GM19438 (cell line): ENCODE measurements at regions not wholly inside any gene's neighbourhood (a gene's known extent, or its start where the extent isn't known, plus 50 kb on each side); places are given as distances from the start of the nearest gene placed in this dataset.
"Not testable (repeated sequence)": the region's sequence is repeated elsewhere in the genome, so short reads cannot be mapped to it uniquely, and the experiment has no call there.

ENCODE experiments used
- ATAC-seq: cut with Tn5 transposase; IDR thresholded peaks from one replicate; pipeline ENCODE4 v1.9.1; 2021; ENCODE audit warnings: low read depth; ENCODE audit not compliant: unreplicated experiment

DNA sequence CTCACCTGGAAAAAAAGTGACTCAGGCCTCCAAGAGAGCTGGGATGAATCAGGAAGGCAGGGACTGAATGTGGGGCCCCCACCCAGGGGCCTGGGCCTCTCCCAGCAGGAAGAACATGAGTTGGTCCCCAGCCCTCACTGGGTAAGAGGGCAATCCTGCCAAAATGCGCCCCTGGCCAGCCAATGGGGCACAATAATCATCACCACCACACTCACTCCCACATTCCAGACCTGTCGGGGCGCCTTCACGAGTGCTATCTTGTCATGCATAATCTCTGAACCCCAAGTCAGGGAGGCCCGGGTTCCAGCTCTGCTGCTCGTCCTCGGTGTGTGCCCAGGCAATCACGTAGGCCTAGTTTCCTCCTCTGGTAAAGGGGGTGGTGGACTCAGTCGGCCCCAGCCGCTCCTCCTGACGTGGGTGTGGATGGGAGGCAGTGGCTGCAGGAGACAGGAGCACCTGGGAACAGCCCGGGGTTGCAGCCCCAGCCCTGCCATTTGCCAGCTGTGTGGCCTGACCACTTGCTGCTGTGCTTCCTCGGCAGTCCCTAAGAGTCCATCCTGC is 115.1 kb downstream of the CYP26B1 start:
- no peak for ATAC-seq

DNA sequence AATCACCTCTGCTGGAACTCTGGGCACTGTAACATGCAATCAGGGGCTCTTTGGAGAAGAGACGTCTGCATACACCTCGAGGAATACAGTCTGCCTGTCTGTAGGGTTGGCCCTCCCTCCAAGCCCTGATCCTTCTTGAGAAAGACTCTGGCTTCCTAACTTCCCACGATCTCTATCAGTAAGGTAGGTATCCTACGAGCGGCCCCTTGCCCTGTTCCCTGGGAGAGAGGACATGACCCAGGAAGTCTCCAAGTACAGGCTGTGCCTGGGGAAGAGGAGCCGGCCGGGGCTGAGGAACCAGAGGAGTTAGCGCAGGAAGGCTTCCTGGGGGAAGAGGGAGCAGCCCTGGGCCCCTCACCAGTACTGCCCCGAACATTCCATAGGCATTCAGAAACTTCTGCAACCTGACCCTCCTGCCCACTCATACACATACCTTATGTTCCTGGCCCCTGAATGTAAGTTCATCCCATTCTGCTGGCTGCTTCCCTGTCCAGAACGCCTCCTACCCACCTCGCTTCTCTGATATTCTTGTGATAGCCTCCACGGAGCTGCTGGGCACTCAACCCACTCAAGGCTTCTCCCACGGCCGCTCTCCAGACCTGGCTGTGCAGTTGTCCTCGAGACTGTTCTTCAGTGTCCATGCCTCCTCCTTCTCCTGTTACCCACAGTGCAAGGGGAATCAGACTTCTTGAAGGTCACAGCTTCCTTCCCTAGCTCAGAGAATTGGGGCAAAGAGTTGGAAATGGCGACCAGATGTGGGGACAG is 116.1 kb downstream of the CYP26B1 start:
- no peak for ATAC-seq

DNA sequence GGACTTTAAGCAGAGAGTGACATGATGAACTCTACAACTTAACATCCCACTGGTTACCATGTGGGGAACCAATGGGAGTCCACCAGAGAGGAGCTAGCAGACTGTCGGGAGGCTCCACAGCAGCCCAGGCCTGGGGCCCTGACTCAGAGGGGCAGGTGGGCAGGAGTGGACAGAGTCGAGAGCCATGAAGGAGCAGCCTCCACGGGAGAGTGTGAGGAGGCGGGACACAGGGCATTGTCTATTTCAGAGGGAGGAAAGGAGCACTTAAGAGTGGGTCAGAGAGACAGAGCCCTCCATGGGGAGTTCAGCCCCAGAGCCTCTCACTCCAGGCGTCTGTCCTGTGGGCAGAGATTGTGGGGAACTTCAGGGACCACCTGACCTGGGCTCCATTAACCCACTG is 118.7 kb downstream of the CYP26B1 start:
- no peak for ATAC-seq

DNA sequence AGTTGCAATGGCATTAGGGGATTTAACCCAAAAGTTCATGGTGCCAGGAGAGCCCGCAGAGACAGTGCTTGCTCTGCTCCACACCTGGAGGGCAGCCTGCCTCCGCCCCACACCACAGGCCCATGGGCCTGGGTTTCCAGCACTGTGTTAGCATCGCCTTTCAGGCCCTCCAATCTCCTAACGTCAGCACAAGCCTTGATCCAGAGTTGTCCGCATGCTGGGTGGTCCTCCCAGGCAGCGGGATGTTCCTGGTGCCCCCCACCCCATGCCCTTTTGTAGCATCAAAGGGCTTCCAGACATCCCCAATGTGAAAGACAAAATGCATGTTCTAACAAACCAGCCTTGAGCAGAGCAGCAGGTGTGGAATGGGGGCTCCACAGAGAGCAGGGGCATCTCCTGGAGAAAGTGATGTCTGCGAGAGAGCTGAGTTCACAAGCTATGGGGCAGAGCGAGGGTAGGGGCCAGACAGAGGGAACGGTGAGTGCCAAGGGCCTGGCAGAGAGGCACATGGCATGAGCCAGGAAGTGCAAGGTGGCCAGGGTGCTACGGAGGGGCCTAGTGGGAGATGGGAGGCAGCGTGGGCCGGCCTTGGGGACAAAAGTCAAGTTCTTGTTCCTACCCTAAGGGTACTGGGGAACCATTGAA is 119.2 kb downstream of the CYP26B1 start:
- no peak for ATAC-seq

DNA sequence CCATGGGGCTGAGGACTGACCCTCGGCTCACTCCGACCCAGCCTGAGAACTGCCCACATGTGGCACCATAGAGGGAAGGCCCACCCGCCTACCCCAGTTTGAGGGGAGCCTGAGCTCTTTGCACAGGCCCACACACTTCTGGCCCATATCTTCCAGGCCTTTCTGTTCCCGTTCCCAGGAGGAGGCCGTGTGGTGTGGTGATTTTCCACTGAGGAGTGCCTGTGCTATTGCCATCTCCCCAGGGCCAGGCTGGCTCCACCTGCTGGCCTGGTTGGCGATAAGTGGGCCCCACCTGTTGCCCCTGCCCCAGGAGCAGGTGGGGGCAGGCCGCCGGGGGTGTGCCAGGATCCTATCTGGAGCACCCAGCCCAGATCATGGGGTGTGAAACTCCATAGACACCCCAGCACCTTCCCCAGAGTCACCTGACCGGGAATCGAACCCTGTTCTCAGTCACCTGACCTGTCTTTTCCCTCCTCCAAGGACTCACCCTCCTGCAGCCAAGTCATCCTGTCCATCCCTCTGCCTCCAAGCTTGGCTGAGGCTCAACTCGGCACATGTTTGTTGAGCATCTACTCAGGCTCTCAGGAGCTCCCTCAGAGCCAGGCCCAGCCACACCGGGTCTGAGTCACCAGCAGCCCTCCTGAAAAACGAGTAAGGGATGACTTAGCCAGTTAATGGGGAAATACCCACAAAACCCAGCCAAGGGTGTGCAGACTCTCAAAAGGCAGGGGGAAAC is 120.1 kb downstream of the CYP26B1 start:
- ATAC-seq: no peak

DNA sequence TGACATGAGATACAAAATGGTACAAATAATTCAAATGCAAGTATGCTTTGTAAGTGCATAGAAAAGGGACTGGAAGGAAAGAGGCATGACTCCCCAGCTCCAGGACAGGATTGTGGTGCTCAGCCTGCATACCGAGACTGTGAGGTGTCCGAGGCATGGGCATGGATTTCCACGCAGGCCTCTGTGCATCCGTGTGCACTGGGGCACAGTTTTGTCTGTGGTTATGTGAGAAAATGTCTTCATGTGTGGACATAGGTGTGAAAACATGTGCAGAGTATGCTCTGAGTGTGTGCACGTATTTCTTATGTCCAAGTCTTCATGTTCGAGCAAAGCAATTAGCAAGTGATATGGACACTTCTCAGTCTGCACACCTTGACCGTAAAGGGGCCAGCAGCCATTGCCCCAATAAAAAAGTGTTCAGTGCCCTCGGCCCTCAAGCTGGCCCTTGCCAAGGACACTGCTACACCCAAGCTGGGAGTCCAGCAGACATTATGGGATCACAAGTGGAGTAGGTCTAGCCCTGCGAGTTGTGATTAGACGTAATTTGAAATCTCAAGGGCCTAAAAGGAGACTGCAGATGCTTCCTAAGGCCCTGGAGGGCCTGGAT is 120.7 kb downstream of the CYP26B1 start:
- no peak for ATAC-seq

DNA sequence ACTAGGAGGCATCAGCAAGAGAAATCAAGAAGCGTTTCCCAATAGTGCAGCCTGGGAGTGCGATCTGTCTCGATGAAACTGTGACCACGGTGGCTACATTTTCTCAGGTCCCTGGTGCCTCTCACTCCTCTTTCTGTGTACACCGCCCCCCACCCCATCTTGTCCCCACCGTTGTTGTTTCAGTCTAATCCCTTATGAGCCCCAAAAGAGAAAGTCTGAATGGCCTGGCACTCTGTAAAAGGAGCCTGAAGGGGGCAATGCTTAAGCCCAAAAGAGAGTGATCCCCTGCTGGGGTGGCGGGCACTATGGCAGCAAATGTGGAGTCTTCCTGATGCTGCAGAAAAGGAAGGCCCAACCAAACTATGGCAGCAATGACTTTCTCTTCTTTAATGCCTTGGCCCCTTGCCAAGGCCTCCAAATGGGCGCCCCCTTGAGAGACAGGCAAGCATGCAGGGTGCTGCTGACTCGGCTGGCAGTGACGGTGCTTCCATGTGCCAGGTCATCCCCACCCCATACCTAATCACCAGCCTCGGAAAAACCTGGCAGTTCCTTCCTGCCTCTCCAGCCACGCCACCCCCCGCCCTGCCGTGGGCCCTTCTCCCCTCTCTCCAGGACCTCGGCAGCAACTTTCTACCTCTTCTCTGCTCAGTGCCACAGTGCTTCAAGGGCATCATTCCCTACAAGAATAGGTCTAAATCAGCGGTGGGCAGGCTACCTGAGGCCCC is 123.0 kb downstream of the CYP26B1 start:
- ATAC-seq: no peak

DNA sequence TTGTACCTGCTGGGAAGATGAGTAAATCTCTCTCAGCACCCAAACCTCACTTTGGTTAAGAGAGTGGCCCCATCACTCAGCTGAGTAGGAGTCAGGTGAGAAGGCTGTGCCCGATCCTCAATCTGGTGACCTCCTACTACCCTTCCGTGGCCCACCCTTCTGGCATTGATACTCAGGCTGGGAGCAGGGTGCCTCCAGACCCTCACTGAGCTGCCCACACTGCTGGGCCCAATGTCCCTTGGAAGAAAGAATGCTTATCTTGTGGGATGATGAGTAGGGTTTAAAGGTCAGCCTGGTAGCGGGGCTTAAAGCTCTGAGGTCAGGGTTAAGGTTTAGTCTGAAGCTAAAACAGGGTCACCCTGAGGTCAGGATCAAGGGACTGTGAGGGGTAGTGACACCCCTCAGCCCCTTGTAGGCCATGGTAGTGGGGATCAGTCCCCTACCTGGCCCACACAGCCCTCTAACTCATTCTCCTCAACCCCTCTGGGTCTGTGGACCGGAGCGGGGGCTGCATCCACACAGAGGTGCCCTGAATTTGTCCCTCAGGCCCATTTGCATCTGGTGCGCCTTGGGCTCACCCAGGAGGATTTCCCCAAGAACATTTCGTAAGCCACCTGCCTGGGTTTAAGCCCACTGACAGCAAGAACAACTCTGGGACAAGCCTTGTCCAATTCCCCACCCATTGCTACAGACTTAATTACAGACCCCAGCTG is 123.8 kb downstream of the CYP26B1 start:
- no peak for ATAC-seq

DNA sequence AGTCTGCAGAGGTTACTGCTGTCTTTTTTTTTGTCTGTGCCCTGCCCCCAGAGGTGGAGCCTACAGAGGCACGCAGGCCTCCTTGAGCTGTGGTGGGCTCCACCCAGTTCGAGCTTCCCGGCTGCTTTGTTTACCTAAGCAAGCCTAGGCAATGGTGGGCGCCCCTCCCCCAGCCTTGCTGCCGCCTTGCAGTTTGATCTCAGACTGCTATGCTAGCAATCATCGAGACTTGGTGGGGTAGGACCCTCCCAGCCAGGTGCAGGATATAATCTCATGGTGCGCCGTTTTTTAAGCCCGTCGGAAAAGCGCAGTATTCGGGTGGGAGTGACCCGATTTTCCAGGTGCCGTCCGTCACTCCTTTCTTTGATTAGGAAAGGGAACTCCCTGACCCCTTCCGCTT is 126.3 kb downstream of the CYP26B1 start:
- ATAC-seq: not testable (repeated sequence)

DNA sequence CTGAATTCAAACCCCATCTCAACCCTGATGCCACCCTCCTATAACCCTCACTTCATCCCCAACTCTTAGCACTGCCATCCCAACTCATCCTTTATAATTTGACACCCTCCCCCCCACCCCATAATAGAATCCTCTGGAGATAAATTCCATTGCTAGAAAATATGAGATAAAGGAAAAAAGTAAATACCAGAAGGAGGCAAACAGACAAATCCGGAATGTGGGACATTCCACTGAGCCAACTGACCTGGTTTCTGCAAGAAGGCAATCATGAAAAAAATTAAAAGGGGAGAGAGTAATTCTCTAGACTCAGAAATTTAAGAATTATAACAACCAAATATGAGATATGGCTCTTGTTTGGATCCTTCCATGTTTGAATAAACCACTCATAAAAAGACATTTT is 132.4 kb downstream of the CYP26B1 start:
- ATAC-seq: no peak

DNA sequence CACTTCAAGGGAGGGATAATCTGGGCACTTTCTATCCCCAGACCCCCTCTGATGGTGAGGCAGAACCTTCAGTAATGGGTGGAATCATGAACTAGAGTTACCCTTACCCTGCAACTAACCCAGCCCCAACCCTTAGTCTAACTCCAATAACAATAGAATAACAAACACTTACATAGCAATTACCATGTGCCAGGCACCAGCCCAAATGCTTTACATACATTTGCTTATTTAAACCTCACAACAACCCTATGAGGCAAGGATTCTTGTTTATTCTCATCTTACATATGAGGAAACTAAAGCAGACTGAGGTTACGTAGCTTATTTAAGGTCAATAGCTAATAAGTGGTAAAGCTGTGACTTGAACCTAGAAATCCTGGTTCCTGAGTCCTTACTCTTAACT is 132.8 kb downstream of the CYP26B1 start:
- ATAC-seq: no peak

DNA sequence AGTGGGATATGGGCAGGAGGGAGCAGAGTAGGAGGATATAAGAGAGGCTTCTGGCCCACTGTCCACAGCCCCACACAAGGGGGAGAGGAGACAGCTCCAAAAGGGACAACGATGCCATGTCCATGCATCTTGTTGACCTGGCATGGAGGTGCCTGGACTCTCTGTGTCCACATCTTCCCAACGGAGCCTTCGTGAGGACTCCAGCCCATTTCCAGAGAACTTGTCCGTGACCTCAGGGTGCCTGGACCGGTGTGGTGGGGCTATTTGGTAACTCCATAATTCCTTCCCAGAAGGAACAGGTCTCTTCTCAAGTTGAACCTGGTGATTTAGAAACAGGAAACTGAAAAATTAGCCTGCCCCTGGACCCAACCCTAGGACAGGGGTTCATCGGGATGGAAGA is 133.9 kb downstream of the CYP26B1 start:
- ATAC-seq: no peak

DNA sequence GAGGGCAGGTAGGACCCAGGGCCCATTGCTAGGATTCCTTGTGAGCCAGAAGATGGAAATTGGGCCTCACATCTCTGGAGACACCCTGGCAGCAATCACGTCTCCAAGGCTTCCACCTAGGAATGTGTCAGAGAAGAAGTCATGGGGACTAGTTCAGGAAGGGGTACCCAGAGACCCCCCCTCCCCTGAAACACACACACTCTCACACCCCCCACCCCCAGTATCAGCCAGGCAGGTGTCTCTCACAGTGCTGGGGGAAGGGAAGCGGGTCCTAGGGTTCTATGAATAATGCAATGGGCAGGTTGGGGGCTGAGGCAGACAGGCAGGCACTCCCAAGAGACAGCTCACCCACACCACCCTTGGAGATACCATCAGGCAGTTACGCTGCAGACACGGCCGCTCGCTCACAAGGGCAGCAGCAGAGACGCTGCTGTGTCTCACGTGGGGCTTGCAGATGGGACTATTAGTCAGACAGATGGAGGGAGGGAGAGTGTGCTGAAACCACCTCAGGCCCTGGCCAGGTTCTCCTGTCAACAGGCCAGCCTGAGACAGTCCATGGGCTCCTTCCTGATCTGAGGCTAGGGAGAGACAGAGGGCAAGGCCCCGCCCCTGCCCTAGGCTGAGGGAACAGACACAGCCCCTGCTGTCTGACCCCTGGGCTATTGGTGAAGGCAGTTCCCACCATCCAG is 134.6 kb downstream of the CYP26B1 start:
- ATAC-seq: no peak

DNA sequence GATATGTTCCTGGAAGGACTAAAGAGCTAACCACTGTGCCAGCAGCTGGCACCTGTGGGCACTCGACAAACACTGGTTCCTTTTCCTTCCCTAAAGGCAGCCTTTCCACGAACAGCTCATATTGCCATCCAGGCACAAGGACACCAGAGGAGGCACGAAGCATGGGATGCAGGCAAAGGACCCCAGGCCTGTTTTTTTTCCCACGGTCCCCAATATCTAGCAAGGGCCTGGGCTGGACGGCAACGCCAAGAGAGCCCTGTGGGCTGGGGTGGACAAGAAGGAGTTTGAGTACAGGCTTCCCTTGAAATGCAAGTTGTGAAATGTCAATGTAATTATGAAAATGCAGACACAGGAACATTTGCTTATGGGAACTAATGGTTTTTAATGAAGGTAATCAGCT is 135.9 kb downstream of the CYP26B1 start:
- no peak for ATAC-seq

DNA sequence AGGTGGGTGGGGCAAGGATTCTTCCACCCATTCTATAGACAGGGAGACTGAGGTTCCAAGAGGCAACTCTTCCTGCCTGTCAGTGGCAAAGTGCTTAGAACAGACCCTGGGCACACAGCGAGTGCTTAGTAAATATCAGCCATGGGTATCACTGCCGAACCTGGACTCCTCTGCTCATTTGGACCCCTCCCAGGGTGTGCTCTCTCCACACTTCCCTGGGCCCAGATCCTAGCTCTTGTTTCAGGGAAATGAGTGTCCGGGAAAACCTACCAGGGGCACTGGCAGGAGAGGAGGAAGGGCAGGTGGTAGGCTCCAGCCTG is 136.3 kb downstream of the CYP26B1 start:
- no peak for ATAC-seq

DNA sequence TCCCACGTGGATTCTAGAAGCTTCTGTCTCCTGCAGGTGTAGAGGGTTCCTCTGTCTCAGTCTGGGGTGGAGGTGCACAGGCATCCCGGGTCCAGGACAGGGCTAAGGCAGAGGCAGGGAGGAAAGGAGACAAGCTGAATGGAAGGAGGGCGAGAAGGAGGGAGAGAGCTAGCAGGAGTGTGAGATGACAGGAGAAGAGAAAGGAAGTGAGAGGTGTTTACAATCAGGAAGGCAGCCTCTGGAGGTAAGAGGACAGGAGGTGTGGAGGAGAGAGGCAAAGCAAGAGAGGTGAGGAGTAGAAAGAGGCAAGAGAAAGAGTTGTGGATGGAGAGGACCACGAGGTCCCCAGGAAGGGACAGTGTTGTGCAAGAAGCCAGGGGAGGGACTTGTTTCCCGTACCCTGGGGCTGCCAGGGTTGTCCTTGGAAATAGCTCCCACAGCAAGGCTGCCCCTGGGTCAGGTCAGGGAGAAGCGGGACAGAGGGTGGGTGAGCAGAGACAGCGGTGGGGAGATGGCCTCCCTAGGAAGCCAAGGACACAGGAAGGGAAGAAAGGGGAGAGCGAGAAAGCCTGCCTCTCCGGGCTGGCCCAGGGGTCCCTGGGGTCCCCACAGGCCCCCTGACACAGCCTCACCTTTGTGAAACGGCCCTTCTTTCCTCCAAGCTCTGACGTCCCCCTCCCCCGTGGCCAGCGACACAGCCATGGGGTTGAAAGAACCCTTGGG is 136.9 kb downstream of the CYP26B1 start:
- ATAC-seq: no peak

DNA sequence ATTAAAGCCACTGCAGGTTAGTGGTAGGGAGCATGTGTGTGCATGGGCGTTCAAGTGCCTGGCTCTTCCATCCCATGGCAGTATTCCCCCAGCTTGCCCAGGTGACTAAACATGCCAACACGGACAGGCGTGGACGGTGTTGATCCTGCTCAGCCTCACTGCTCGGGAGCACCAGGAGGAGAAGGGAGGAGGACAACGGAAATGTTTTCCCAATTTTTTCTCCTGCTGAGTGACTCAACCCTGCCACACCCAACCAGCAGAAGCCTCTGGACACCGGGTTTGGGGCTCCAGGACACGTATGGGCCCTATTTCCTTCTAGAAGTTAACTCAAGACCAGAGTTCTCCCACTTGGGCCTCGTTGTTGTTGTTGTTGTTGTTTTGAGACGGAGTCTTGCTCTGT is 139.1 kb downstream of the CYP26B1 start:
- no peak for ATAC-seq

DNA sequence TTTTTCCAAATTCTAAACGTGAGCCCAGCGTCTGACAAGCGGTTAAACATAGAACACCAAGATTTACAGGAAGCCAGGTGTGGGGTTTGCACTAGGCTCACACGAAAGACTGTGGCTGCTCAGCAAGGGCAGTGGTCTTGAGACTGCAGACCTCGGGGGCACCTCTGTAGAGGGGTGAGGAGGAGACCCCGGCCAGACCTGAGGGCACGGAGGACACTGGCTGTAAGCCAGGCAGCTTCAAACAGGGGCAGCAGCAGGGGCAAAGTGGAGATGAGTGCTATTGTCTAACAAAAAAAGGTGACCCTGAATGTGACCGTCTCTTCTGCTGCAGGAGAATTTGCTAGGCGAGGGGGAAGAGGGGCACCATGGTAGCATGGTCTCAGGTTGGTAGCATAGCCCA is 140.3 kb downstream of the CYP26B1 start:
- no peak for ATAC-seq
